HCT116 (cell line): ENCODE measurements at regions not wholly inside any gene's neighbourhood (a gene's known extent, or its start where the extent isn't known, plus 50 kb on each side); places are given as distances from the start of the nearest gene placed in this dataset.

Experiments used
- ATAC-seq: fragments of 200-7000 bp; cut with Tn5 transposase; 2 replicates; pipeline ENCODE4 v1.9.1; 2020; ENCODE audit warnings: mild to moderate bottlenecking, moderate library complexity
- BruUV-seq: library from RNA; stranded (reverse); fragments of 400-500 nt; replicated peaks from 2 replicates; lab custom pipeline; 2021; lab: Mats Ljungman, UMichigan
- CTCF ChIA-PET: fragments of 300-600 bp; sonication (Branson Sonifier 250); formaldehyde crosslinking; loops from one replicate; lab custom pipeline; 2021; ENCODE audit warnings: antibody characterized with exemption; lab: Charles Lee
- POLR2A ChIA-PET: fragments of 300-600, 350-600 bp; sonication (Branson Sonifier 250); formaldehyde crosslinking; loops from one replicate; lab custom pipeline; 2021; ENCODE audit warnings: antibody characterized with exemption; lab: Charles Lee
- RAD21 ChIA-PET, 2 experiments: fragments of 300-600 bp; sonication (Branson Sonifier 250); formaldehyde crosslinking; loops; one replicate each; lab custom pipeline; 2023; ENCODE audit warnings: low total read pairs in 2 of 2; ENCODE audit not compliant: uncharacterized antibody in 2 of 2, unreplicated experiment in 2 of 2, low non-redundant PET in 1 of 2; lab: Charles Lee
- DNase-seq: peaks from one replicate; pipeline ENCODE4 v3.0.0-alpha.2; 2010; ENCODE audit warnings: low read depth, low spot score
- H2AFZ ChIP-seq: fragments of 200-600 bp; shearing (Covaris generic), sonication (generic); 2 replicates; pipeline ENCODE4 v1.6.1; 2017; ENCODE audit warnings: low read depth, mixed run types, mixed read lengths, antibody characterized with exemption, low read length; ENCODE audit not compliant: poor library complexity, severe bottlenecking
- H3K27ac ChIP-seq: 2 replicates; pipeline ENCODE4 v1.5.1; 2012; ENCODE audit warnings: low read depth, low read length
- H3K27me3 ChIP-seq: fragments of 200-600 bp; sonication (generic); 2 replicates; pipeline ENCODE4 v1.6.1; 2016; ENCODE audit warnings: mixed run types, low read length, mixed read lengths; ENCODE audit not compliant: insufficient read depth
- H3K36me3 ChIP-seq, 2 experiments: fragments of 200-500 bp in 1 of 2; fragments of 200-600 bp in 1 of 2; sonication (Bioruptor generic) in 1 of 2; sonication (generic) in 1 of 2; 2 replicates each; pipeline versions ENCODE4 v1.5.1 to v1.6.1; 2014 to 2016; ENCODE audit warnings: low read length in 2 of 2, inconsistent platforms in 1 of 2, mixed read lengths in 1 of 2, mixed run types in 1 of 2; ENCODE audit not compliant: insufficient read depth in 2 of 2, control insufficient read depth in 1 of 2
- H3K4me1 ChIP-seq, 2 experiments: fragments of 200-600 bp in 1 of 2; sonication (generic) in 1 of 2; 2 replicates each; pipeline versions ENCODE4 v1.5.1 to v1.6.1; 2012 to 2017; ENCODE audit warnings: low read length in 2 of 2, inconsistent platforms in 1 of 2, mild to moderate bottlenecking in 1 of 2, mixed read lengths in 1 of 2, mixed run types in 1 of 2, moderate library complexity in 1 of 2; ENCODE audit not compliant: insufficient read depth in 2 of 2, control insufficient read depth in 1 of 2
- H3K4me2 ChIP-seq: fragments of 200-600 bp; sonication (generic); 2 replicates; pipeline ENCODE4 v1.6.1; 2017; ENCODE audit warnings: mixed run types, low read length, mixed read lengths
- H3K4me3 ChIP-seq, 2 experiments: fragments of 200-600 bp in 1 of 2; sonication (generic) in 1 of 2; replicated peaks in 1 of 2; 2 replicates each; pipeline ENCODE4 v1.5.1; 2011 to 2016; ENCODE audit warnings: low read length in 2 of 2, control low read depth in 1 of 2, low read depth in 1 of 2, mild to moderate bottlenecking in 1 of 2, mixed read lengths in 1 of 2, mixed run types in 1 of 2
- H3K79me2 ChIP-seq: fragments of 200-600 bp; sonication (generic); 2 replicates; pipeline ENCODE4 v1.6.1; 2017; ENCODE audit warnings: mild to moderate bottlenecking, mixed run types, low read length, moderate library complexity, mixed read lengths; ENCODE audit not compliant: insufficient read depth
- H3K9ac ChIP-seq: fragments of 200-600 bp; sonication (generic); 2 replicates; pipeline ENCODE4 v1.6.1; 2016; ENCODE audit warnings: low read length, mixed read lengths
- H3K9me2 ChIP-seq: fragments of 200-600 bp; sonication (generic), shearing (Covaris generic); 2 replicates; pipeline ENCODE4 v1.6.1; 2017; ENCODE audit warnings: mixed run types, mild to moderate bottlenecking, moderate library complexity; ENCODE audit not compliant: insufficient read depth
- H3K9me3 ChIP-seq, 2 experiments: fragments of 200-500 bp in 1 of 2; fragments of 200-600 bp in 1 of 2; sonication (Bioruptor generic) in 1 of 2; sonication (generic) in 1 of 2; 2 replicates each; pipeline ENCODE4 v1.6.1; 2014 to 2017; ENCODE audit warnings: low read length in 2 of 2, mixed read lengths in 2 of 2, inconsistent platforms in 1 of 2, low read depth in 1 of 2, mild to moderate bottlenecking in 1 of 2, mixed run types in 1 of 2, moderate library complexity in 1 of 2; ENCODE audit not compliant: control insufficient read depth in 1 of 2, insufficient read depth in 1 of 2
- H4K20me1 ChIP-seq: fragments of 200-600 bp; sonication (generic), shearing (Covaris generic); 2 replicates; pipeline ENCODE4 v1.6.1; 2017; ENCODE audit warnings: mixed run types, mild to moderate bottlenecking, moderate library complexity; ENCODE audit not compliant: insufficient read depth
- CBX3 ChIP-seq: IDR thresholded peaks from 2 replicates; pipeline ENCODE4 v1.6.1; 2012; ENCODE audit warnings: low read depth
- JUND ChIP-seq: IDR thresholded peaks from 2 replicates; pipeline ENCODE4 v1.6.1; 2012
- RAD21 ChIP-seq: IDR thresholded peaks from 2 replicates; pipeline ENCODE4 v1.6.1; 2012; ENCODE audit warnings: low read depth, mild to moderate bottlenecking
- intact Hi-C: fragments of 100-400 bp; cut with micrococcal nuclease; formaldehyde crosslinking; loops from 2 replicates; pipeline ENCODE4 v1.10.0; 2022
- TF ChIP-seq, protein P1 (sequence below), 3 experiments: fragments of 200-600 bp in 1 of 3; sonication (generic) in 1 of 3; IDR thresholded peaks in 2 of 3; conservative IDR thresholded peaks in 1 of 3; 2 replicates each; pipeline ENCODE4 v1.5.1; 2012 to 2017; ENCODE audit warnings: low read depth in 2 of 3, low read length in 2 of 3, antibody characterized with exemption in 1 of 3, borderline replicate concordance in 1 of 3, control low read depth in 1 of 3, mild to moderate bottlenecking in 1 of 3, mixed read lengths in 1 of 3, mixed run types in 1 of 3, moderate library complexity in 1 of 3; ENCODE audit not compliant: insufficient read depth in 1 of 3

DNA sequence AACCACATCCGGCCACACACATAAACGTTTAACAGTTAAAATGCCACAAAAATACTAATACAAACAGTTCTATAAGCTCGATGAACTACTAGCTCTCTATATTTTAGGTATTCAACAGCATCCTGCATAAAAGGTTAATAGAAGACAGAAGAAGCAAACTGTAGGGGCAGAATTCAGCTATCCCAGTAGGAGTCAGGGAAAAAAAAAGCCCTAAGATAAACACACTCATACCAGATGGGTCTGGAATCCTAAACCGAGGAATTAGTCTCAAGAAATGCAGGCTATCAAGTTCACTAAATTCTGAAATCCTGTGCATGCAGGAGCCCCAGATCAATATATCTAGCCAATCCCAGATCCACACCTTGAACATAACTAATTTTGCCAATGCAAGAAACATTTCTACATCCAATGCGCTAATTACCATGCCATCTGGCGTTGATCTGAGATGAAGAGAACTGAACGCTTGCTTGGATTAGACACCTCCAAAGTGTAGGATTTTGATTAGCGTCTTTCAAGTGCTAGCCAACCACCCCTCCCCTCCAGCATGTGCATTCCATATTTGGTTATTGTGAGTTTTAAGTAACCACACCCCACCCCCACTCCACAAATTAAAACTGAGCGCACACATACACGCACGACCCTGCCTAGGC lies 512.2 kb upstream of the INTU start (continued):
- TF ChIP-seq, protein P1, sequence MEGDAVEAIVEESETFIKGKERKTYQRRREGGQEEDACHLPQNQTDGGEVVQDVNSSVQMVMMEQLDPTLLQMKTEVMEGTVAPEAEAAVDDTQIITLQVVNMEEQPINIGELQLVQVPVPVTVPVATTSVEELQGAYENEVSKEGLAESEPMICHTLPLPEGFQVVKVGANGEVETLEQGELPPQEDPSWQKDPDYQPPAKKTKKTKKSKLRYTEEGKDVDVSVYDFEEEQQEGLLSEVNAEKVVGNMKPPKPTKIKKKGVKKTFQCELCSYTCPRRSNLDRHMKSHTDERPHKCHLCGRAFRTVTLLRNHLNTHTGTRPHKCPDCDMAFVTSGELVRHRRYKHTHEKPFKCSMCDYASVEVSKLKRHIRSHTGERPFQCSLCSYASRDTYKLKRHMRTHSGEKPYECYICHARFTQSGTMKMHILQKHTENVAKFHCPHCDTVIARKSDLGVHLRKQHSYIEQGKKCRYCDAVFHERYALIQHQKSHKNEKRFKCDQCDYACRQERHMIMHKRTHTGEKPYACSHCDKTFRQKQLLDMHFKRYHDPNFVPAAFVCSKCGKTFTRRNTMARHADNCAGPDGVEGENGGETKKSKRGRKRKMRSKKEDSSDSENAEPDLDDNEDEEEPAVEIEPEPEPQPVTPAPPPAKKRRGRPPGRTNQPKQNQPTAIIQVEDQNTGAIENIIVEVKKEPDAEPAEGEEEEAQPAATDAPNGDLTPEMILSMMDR (IDR thresholded peaks at IDR 0.05 in 2 of 3, conservative IDR thresholded peaks at IDR 0.05 in 1 of 3; ENCODE audit: borderline replicate concordance in 1 of 3, insufficient read depth in 1 of 3, low read depth in 2 of 3, low read length in 2 of 3): no peak
- TF ChIP-seq CBX3: no peak

DNA sequence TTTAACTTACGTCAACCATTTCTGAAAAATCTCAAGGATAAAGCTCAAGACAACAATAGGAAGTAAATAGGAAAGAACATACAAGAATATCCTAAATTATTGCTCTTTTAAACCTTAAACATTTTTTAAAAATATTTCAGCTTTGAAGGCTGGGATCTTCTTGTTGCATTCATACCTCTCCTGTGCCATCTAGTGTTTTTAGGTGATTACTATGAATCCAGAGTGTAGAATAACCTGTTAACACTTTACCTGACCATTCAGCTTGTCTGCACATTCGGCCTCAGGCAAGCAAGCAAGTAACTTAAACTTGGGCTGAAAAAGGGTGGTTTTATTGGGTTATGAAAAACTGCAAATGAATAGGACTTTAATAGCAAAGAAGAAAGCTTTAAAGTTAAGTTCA lies 507.8 kb upstream of the INTU start:
- Histone ChIP-seq H3K4me3 (no peak overlapping the region), H3K4me1 (no peaks in the 10 kb centered on the region), H3K9ac (no peak overlapping the region), H3K27me3 (no peaks in the 10 kb centered on the region), H3K79me2 (no peaks in the 10 kb centered on the region), H4K20me1 (no peaks in the 10 kb centered on the region), H3K9me3 (no peaks in the 10 kb centered on the region), H3K36me3 (no peaks in the 10 kb centered on the region), H3K27ac (no peak overlapping the region), H3K9me2 (no peaks in the 10 kb centered on the region; the same call in 1 of the 2 replicates), H2AFZ (no peak overlapping the region), H3K4me2 (no peak overlapping the region)
- RAD21 ChIA-PET: no interaction called here
- CTCF ChIA-PET: interaction anchor here (1.0 to 1.3 kb wide), 4 partner anchors 376 to 542 kb away, joined by 3 to 8 read pairs (median 4); no protein-coding TSS in a partner anchor
- DNase-seq: no peak
- no peak for TF ChIP-seq JUND
- TF ChIP-seq, protein P1 (IDR thresholded peaks at IDR 0.05 in 2 of 3, conservative IDR thresholded peaks at IDR 0.05 in 1 of 3; ENCODE audit: borderline replicate concordance in 1 of 3, insufficient read depth in 1 of 3, low read depth in 2 of 3, low read length in 2 of 3): peak in 2 of 3 experiments; percentile 15 to 17; a peak in 1 of 6 replicates
- TF ChIP-seq RAD21: peak; percentile 41; the same call in 1 of the 2 replicates
- POLR2A ChIA-PET: no interaction called here
- peak; percentile 55; the same call in 1 of the 2 replicates for ATAC-seq
- intact Hi-C loops: no loop called here
- BruUV-seq: no TSS peak
